HG02981 (cell line): ENCODE measurements at regions not wholly inside any gene's neighbourhood (a gene's known extent, or its start where the extent isn't known, plus 50 kb on each side); places are given as distances from the start of the nearest gene placed in this dataset.
"Not testable (repeated sequence)": the region's sequence is repeated elsewhere in the genome, so short reads cannot be mapped to it uniquely, and the experiment has no call there.

ENCODE experiments used
- ATAC-seq: cut with Tn5 transposase; IDR thresholded peaks from one replicate; pipeline ENCODE4 v1.9.1; 2021; ENCODE audit warnings: mild to moderate bottlenecking, moderate library complexity; ENCODE audit not compliant: unreplicated experiment

DNA sequence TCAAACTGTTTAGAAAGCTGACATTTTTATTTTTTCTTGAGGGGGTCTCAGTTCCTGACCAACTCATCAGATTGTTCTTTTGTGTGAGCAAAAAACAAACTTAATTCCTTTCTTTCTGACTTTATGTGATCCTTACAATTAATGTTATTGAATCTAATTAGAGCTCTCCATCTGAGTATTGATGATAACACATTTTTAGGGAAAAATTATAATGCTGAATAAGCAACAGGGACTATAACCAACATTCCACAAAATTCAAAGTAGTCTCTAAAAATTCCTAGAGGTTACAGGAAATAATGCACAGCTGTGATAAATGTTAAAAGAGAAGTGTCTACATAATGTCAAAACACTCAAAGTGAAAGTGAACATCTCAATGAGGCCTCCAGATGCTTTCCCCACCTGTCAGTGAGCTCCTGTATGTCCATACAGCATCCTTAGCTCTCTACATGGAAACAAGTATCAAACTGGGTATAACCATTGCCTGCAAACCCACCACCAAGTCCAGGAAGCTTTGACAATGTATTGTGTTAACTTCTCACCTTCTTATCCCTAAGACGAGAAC, 786.0 kb upstream of the SLC39A10 start:
- no peak for ATAC-seq

DNA sequence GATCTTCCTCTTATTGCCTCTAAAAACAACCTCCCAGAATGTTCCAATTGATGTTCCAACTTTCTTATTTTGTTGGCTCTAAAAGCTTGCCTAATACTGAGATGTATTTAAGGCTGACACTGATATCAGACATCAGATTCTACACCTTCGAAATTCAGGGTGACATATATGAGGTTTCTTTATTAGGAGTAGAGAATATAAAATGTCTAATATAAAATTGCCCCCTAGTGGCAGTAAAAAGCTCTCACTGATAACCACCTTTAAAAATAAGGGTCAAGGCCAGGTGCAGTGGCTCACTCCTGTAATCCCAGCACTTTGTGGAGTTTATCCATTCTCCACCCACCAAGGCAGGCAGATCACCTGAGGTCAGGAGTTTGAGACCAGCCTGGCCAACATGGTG, 789.7 kb upstream of the SLC39A10 start:
- peak; percentile 58 for ATAC-seq

DNA sequence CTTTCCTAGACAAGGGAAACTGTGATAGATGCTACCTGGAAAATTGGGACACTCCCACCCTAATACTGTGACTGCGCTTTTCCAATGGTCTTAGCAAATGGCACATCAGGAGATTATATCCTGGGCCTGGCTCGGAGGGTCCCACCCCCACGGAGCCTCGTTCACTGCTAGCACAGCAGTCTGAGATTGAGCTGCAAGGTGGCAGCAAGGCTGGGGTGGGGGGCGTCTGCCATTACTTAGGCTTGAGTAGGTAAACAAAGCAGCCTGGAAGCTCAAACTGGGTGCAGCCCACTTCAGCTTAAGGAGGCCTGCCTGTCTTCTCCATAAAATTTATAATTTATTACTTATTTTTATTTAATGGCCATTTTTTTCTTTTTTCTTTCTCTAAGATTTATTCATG, 802.1 kb upstream of the SLC39A10 start:
- no peak for ATAC-seq

DNA sequence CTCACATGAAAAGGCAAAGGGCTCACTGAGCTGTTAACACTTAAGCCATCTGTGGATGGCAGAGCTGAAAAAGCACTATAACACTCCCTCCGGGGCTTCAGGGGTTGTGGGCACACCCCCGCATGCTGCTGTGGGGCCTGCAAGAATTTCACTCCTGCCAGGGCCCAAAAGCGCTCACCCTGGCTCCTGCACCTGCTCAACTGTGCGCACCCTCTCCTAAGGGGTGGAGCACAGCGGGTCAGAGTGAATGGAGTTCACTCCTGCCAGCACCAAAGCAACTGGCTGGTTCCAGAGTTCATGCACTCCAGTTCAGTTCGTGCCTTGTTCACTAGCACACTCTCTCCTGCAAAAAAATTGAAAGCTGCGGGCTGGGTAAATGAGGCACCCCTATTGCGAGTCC, 814.2 kb upstream of the SLC39A10 start:
- no peak for ATAC-seq

DNA sequence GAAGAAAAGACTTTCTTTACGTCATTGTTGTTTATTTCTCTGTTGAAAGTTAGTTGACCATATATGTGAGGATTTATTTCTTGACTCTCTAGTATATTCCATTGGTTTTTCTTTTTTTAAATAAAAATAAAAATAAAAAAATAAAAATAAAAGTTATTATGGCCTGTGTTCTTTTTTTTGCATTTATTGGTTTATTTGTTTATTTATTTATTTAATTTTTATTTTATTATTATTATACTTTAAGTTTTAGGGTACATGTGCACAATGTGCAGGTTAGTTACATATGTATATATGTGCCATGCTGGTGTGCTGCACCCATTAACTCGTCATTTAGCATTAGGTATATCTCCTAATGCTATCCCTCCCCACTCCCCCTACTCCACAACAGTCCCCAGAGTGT, 822.7 kb upstream of the SLC39A10 start:
- ATAC-seq: not testable (repeated sequence)

DNA sequence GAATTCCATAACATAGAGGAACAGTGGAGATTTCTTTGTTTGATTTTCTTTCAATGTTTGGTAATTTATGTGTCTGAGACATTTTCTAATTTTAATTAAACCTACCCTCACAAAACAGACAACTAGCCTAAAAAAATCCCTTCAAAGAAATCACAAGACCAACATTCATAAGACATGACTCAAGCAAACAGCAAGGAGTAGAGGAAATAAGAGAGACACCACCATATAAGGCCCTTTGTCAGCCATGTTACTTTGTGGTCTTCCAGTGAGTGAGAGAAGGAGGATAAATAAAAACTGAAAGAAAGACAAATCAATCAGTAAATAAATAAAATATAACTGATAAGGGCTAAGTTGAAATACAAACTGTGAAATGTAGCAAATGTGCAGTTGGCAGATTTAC, 830.8 kb upstream of the SLC39A10 start:
- no peak for ATAC-seq

DNA sequence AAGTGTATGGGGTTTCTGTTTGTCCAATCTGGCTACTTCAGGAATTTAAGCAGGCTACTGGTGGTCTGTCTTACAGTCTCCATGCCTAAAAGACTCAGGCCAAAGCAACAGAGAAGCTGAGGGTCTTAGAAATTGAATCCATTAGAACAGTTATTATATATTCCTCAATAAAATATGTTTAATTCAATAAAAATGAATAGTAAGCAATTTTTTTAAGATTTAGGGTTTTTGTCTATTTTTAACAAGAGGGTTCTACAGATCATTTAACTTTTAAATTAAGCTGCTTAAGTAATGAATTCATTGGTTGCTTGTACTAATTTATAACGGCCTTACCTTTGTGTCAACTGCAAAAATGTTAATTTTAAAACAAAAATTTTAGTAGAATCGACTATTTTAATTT, 832.6 kb upstream of the SLC39A10 start:
- ATAC-seq: no peak

DNA sequence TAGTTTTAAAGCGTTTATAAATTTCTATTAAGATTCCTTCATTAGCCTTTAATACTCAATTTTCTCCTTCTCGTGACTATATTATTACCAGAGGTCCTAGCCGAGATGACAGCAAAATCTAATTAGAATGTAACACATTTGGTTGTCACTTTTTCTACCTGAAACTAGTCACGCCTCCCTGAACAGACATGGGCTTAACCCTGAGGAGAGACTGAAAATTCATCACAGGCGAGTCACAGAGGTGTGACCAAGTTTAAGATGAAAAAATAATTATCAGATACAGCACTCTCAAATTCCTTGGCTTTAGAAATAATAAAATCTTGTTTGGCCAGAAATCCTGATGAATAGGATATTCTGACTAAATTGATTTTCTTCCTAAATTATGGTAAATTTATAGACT, 834.4 kb upstream of the SLC39A10 start:
- ATAC-seq: no peak

DNA sequence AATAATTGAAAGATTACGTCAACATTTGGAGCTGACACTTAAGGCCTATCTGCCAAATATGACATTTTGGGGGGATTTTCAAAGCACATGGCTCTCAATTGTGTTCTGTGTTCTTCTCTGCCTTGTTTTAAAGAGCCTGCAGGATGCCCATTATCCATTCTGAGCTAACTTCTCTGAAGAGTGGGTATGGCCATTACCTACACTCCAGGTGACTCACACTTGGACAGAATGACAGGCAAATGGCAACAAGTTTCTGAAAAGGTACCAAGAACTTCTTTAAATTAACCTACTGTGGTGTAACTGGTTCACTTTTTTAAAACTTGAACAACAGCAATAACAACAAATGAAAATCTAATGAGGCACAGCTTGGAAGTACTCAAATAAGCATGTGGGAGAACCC, 834.9 kb upstream of the SLC39A10 start:
- no peak for ATAC-seq

DNA sequence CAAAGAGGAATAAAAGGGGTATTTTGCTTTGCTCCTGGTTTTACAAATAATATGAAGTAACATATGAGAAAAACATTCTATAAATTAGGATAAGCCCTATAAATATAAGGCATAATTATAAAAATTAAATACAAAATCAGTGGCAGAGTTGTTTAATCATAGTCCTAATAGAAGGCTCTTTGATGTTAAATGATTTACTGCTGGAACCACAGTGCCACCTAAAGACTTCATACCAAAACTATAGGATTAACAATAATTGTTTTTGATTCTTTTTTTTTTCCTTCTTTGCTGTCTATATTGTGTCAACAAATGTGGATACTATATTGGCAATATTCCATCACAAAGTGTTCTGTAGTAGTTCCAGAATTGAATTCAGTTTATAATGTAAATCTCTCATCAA, 837.7 kb upstream of the SLC39A10 start:
- no peak for ATAC-seq

DNA sequence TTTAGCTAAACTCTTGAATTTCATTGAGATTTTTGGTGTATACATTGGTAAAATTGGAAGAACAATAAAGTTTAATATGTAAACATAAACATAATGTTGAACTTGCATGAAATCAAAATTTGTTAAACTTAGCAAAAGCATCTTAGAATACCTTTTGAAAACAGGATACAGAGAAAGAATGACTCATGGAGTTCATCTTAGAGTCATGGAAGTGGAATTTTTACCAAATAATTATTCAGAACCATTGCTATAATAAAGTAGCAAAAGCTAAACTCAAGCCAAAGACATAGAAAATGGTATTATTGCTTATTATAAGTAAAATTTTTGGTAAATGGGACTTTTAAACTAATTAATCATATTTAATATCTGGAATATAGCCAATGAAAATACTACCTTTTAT, 841.6 kb upstream of the SLC39A10 start:
- ATAC-seq: no peak

DNA sequence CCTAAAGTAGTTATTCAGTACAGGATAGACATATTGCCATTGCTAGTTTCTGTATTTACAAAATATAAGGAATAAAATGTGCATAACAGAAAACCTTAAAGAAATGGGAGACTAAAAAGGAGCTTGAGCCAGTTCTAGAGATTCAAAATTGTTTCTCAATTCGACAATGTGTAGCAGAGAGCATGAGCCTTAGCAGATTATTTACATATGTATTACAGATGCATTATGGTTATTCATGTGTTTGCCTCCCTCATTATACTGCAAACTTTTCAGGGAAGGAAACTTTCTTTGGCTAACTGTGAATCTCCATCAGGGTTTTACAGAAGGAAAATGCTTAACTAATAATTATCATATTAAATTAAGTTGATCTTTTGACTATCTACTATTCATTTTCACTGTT, 854.4 kb upstream of the SLC39A10 start:
- ATAC-seq: no peak

DNA sequence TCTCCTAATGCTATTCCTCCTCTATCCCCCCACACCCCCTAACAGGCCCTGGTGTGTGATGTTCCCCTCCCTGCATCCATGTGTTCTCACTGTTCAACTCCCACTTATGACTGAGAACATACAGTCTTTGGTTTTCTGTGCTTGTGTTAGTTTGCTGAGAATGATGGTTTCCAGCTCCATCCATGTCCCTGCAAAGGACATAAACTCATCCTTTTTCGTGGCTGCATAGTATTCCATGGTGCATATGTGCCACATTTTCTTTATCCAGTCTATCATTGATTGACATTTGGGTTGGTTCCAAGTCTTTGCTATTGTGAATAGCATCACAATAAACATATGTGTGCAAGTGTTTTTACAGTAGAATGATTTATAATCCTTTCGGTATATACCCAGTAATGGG, 870.0 kb upstream of the SLC39A10 start:
- ATAC-seq: not testable (repeated sequence)

DNA sequence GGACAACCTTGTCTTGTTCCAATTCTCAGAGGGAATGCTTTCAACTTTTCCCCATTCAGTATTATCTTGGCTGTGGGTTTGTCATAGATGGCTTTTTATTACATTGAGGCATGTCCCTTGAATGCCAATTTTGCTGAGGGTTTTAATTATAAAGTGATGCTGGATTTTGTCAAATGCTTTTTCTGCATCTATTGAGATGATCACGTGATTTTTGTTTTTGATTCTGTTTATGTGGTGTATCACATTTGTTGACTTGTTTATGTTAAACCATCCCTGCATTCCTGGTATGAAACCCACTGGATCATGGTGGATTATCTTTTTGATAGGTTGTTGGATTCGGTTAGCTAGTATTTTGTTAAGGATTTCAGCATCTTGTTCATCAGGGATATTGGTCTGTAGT, 885.6 kb upstream of the SLC39A10 start:
- ATAC-seq: not testable (repeated sequence)

DNA sequence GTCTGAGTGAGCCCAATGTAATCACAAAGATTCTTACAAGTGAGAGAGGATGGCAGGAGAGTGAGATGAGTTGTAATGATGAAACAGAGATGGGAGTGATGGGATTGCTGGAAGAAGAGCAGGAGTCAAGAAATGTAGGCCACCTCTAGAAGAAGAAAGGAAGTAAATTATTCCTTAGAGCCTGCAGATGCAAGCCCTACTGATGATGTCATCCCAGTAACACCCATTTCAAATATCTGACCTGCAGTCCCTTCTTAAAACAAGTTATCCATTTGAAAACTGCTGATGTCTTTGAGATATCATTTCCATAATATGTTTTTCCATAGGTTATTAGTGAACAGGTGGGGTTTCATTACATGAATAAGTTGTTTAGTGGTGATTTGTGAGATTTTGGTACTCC, 888.0 kb upstream of the SLC39A10 start:
- ATAC-seq: no peak

DNA sequence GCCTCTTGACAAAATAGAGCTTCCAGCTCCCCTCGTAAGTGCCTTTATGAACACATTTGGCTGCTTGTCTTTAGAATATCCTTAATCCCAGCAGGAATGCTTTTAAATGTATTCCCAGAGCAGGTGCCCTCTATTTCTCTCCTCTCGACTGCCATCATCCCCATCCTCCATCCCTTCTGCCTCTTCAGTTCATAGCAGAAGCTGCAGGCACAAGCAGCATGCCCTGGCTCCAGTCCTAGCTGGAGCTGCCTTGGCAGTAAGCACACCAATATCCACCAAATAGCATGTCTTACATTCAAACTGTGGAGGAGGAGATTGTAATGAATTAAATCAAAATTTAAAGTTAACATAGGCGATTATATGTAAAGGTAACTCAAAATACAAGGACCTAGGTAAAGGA, 891.3 kb upstream of the SLC39A10 start:
- ATAC-seq: no peak

DNA sequence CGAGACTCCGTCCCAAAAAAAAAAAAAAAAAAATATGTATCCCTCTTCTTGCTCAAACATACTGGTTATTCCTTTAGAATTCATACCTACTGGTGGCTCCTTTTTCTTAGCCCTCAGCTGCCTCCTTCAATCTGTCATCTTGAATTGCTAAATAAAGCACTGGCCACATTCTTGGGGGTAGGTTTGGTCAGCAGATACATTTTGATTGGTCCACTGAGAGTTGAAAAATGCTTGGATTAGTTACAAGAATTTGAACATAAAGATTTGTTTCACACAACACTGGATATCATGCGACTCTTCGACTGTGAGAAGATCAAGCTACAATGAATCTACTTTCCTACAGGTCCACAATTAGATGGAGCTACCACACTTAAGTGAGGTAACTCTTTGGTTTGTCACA, 906.1 kb upstream of the SLC39A10 start:
- no peak for ATAC-seq

DNA sequence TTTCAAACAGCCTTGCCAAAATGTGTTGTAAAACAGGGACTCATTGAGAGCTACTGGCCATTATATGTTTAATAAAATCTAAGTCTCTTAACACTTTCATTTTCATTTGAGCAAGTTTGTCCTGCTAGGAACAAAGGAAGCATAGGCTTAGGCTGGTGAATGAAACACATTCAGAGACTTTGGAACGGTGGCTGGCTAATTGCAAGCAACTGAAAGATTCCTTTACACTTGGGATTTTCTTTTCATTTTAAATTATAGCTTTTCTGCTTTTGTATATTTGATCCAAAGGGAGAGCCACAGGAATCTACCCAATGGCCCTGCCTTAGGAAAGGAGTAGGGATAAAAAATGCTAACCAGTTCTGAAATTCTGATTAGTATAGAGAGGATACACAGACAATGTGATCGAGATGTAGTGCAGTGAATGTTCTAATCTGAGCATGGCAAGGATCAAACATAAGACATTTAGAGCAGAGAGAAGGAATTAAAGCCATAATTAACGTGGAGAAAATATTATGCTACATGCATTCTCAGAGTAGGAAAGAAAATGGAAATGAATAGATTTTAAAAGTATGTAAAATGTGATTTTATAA, 911.4 kb upstream of the SLC39A10 start:
- ATAC-seq: no peak

DNA sequence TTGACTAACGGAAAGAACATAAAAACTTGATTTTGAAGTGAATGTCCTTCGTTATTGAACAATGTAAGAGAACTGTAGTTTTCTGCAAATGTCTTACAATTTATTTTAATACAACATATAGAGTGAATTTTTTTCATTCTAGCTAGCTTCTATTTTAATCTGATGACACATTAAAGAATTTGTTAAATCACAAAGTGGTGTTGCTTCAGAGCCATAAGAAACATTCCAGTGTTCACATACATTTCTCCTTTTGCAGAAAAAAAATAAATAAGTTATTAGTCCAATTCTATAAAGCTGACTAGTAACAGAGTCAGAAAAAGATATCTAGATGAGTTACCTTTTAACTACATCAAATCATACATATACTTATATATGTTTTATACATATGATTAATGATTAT, 914.3 kb upstream of the SLC39A10 start:
- no peak for ATAC-seq

DNA sequence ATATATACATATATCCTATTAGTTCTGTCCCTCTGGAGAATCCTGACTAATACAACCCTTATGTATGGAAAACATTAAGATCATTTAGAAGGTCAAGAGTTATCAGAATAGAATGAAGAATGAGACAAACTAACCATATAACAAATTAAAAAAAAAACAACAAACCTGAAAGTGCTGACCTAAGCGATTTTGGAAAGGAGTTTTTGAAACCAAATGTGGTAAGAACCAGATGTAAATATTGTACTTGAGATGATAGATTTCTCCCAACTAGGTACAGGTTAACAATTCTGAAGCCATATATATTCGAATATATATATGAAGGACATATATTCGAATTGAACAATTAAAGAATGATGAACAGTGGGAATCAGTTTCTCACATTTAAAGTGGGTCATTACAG, 917.8 kb upstream of the SLC39A10 start:
- no peak for ATAC-seq

DNA sequence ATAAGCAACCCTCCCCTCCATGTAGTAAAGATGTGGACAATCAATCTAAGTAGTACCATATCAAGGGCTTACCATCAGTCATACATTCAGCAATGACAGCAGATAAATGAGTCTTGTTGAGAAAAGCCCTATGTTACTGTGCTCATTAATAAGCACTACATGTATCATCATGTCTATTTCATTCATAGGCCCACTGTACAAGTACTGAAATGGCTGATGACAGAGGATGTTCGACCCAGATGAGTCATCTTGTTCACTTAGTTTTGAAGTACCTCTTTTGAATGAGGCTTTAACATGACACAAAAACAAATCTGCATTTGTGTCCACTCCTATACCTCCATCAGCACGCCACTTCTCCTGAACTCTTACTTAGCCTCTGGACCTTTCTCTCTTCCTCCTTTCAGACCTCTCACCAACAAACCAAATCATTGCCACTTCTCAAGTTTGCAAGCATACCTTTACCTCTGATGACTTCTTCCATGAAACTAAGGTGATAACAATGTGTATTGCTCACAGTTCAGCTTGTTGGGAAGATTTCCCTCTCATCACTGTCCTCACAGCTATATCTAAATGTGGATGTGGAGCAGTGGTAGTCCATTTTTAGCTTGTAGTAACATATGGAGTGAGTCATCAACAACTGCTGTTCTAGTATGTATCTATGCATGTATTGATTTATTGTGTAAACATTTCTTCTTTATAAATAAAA, 921.0 kb upstream of the SLC39A10 start:
- no peak for ATAC-seq

DNA sequence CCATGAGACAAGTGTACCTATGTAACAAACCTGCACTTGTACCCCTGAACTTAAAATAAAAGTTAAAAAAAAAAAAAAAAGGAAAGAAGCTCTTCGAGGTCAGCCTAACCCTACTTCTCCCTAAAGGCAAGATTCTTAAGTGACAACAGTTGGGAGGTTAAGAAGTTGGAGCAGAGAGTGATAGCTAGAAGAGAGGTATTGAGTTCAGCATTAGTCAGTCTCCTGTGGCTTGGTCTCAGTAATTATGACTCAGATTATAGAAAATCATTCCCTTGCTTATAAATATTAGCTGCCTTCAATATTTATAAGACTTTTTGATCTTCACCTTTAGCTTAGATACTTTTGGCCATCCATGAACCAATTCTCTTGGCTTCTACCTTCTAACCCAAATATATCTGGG, 926.8 kb upstream of the SLC39A10 start:
- no peak for ATAC-seq

DNA sequence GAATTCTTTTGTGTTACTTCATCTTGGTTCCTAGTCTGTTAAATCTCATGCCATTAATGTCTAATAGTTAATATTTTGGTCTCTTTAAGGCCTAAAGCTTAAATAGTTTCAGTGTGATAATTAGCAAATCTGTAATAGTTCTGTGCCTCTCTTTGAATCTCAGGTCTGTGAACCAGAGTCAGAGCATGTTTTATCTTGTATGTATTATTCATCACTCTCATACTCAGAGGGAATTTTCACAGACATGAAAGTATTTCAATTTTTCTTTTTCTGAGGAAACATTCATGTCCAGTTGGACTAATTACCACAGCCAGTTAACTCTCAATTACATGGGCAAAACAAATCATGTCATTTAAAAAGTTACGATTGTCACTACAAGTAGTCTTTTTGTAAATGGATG, 931.9 kb upstream of the SLC39A10 start:
- no peak for ATAC-seq
